SH-SY5Y (cell line): ENCODE measurements at regions not wholly inside any gene's neighbourhood (a gene's known extent, or its start where the extent isn't known, plus 50 kb on each side); places are given as distances from the start of the nearest gene placed in this dataset.

Source experiments
- GATA2 ChIP-seq: IDR thresholded peaks from 2 replicates; pipeline ENCODE4 v1.6.1; 2011; ENCODE audit warnings: mild to moderate bottlenecking, low read depth, low read length
- GATA3 ChIP-seq: IDR thresholded peaks from 2 replicates; pipeline ENCODE4 v1.6.1; 2011; ENCODE audit warnings: low read depth, mild to moderate bottlenecking, low read length, moderate library complexity

DNA sequence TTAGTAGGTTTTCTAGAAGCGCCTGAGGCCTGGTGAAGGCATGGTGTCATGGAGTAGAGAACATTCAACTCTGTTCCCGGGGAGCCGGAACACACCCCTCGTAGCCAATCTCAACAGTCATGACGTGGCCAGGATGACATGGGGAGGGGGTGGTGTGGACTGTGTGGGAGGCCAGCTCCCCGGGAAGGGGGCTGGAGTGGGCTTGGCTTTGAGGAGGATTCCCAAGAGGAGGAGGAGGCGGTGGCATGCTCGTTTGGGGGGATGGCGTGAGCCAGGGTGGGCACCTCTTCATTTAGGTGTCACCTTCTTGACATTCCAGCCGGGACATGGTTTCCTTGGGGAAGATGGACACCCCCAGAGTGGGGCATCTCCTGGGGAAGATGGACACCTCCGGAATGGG is 257.5 kb downstream of the SEC14L1 start:
- no peak for TF ChIP-seq GATA3
- no peak for TF ChIP-seq GATA2
